Glutamatergic neuron (in vitro differentiated cells): ENCODE measurements at regions not wholly inside any gene's neighbourhood (a gene's known extent, or its start where the extent isn't known, plus 50 kb on each side); places are given as distances from the start of the nearest gene placed in this dataset.
"Not testable (repeated sequence)": the region's sequence is repeated elsewhere in the genome, so short reads cannot be mapped to it uniquely, and the experiment has no call there.

Experiments used
- DNase-seq: peaks from one replicate; pipeline ENCODE4 v3.0.0; 2022
- H3K27ac Mint-ChIP-seq: one replicate; pipeline ENCODE4 v1.8.0; 2020; ENCODE audit warnings: mild to moderate bottlenecking, mixed read lengths, inconsistent platforms; ENCODE audit not compliant: unreplicated experiment
- H3K27me3 Mint-ChIP-seq: one replicate; pipeline ENCODE4 v1.8.0; 2020; ENCODE audit warnings: mild to moderate bottlenecking, moderate library complexity, mixed read lengths, inconsistent platforms; ENCODE audit not compliant: unreplicated experiment
- H3K36me3 Mint-ChIP-seq: one replicate; pipeline ENCODE4 v1.8.0; 2020; ENCODE audit warnings: mild to moderate bottlenecking, mixed read lengths, inconsistent platforms; ENCODE audit not compliant: unreplicated experiment
- H3K4me1 Mint-ChIP-seq: one replicate; pipeline ENCODE4 v1.8.0; 2020; ENCODE audit warnings: mild to moderate bottlenecking, low read depth, mixed read lengths, inconsistent platforms; ENCODE audit not compliant: unreplicated experiment
- H3K4me3 Mint-ChIP-seq: one replicate; pipeline ENCODE4 v1.8.0; 2020; ENCODE audit warnings: mild to moderate bottlenecking, mixed read lengths, inconsistent platforms; ENCODE audit not compliant: unreplicated experiment
- H3K9me3 Mint-ChIP-seq: one replicate; pipeline ENCODE4 v1.8.0; 2020; ENCODE audit warnings: mild to moderate bottlenecking, moderate library complexity, mixed read lengths, inconsistent platforms; ENCODE audit not compliant: unreplicated experiment
- CTCF ChIP-seq: fragments of 200-600 bp; sonication (generic); IDR thresholded peaks from one replicate; pipeline ENCODE4 v1.5.0; 2021; ENCODE audit not compliant: partially characterized antibody, unreplicated experiment

GRCh38 chr13:79898996-79899395 lies 418.0 kb downstream of the NDFIP2 start:
- H3K36me3 Mint-ChIP-seq: no peaks in the 10 kb centered on the region
- H3K4me3 Mint-ChIP-seq: no peak overlapping the region
- no peak for TF ChIP-seq CTCF
- no peak overlapping the region for H3K27ac Mint-ChIP-seq
- peaks cover 7% of the 10 kb centered on the region for H3K4me1 Mint-ChIP-seq
- peaks cover 2% of the 10 kb centered on the region for H3K27me3 Mint-ChIP-seq
- peaks cover 3% of the 10 kb centered on the region for H3K9me3 Mint-ChIP-seq
- DNase-seq: no peak

- H3K4me1 Mint-ChIP-seq: peaks cover 7% of the 10 kb centered on the region
- peaks cover 3% of the 10 kb centered on the region for H3K9me3 Mint-ChIP-seq
- peaks cover 2% of the 10 kb centered on the region for H3K27me3 Mint-ChIP-seq
- H3K27ac Mint-ChIP-seq: no peak overlapping the region
- no peak overlapping the region for H3K4me3 Mint-ChIP-seq
- no peaks in the 10 kb centered on the region for H3K36me3 Mint-ChIP-seq
- TF ChIP-seq CTCF: no peak
- DNase-seq: no peak
Measured at GRCh38 chr13:79898202-79898826, 417.4 kb downstream of the NDFIP2 start.

GRCh38 chr13:79896851-79897250 lies 415.9 kb downstream of the NDFIP2 start:
- no peak overlapping the region for H3K27ac Mint-ChIP-seq
- no peak overlapping the region for H3K4me3 Mint-ChIP-seq
- H3K36me3 Mint-ChIP-seq: no peaks in the 10 kb centered on the region
- no peak for TF ChIP-seq CTCF
- peaks cover 6% of the 10 kb centered on the region for H3K4me1 Mint-ChIP-seq
- H3K9me3 Mint-ChIP-seq: no peaks in the 10 kb centered on the region
- DNase-seq: no peak
- peaks cover 2% of the 10 kb centered on the region for H3K27me3 Mint-ChIP-seq

- H3K27ac Mint-ChIP-seq: no peak overlapping the region
- H3K27me3 Mint-ChIP-seq: no peaks in the 10 kb centered on the region
- H3K9me3 Mint-ChIP-seq: no peaks in the 10 kb centered on the region
- H3K4me1 Mint-ChIP-seq: no peaks in the 10 kb centered on the region
- DNase-seq: no peak
- H3K36me3 Mint-ChIP-seq: peaks cover 7% of the 10 kb centered on the region
- H3K4me3 Mint-ChIP-seq: no peak overlapping the region
- TF ChIP-seq CTCF: no peak
Measured at GRCh38 chr13:79895416-79895815, 414.5 kb downstream of the NDFIP2 start.

- peaks cover 11% of the 10 kb centered on the region for H3K36me3 Mint-ChIP-seq
Measured at GRCh38 chr13:79887278-79887677, 406.3 kb downstream of the NDFIP2 start.

GRCh38 chr13:79886601-79887000 lies 405.6 kb downstream of the NDFIP2 start:
- no peak for TF ChIP-seq CTCF
- DNase-seq: no peak
- H3K4me1 Mint-ChIP-seq: no peaks in the 10 kb centered on the region
- no peak overlapping the region for H3K4me3 Mint-ChIP-seq
- peaks cover 1% of the 10 kb centered on the region for H3K27me3 Mint-ChIP-seq
- H3K9me3 Mint-ChIP-seq: no peaks in the 10 kb centered on the region
- peaks cover 10% of the 10 kb centered on the region for H3K36me3 Mint-ChIP-seq
- H3K27ac Mint-ChIP-seq: no peak overlapping the region

More at GRCh38 chr13:79887278-79887677, 406.3 kb downstream of the NDFIP2 start:
- not testable (repeated sequence) for H3K4me1 Mint-ChIP-seq, H3K9me3 Mint-ChIP-seq, H3K4me3 Mint-ChIP-seq, H3K27me3 Mint-ChIP-seq, H3K27ac Mint-ChIP-seq, DNase-seq
